Stimulated activated CD8-positive, alpha-beta memory T cell treated with anti-CD3 and anti-CD28 coated beads, Interleukin-7, amount 100 ng/mL, for 48 hours (primary cell): ENCODE measurements at regions not wholly inside any gene's neighbourhood (a gene's known extent, or its start where the extent isn't known, plus 50 kb on each side); places are given as distances from the start of the nearest gene placed in this dataset.
"Not testable (repeated sequence)": the region's sequence is repeated elsewhere in the genome, so short reads cannot be mapped to it uniquely, and the experiment has no call there.

ENCODE experiments used
- DNase-seq, 2 donors: peaks; one replicate each; pipeline ENCODE4 v3.0.0-alpha.2; 2020; ENCODE audit warnings: low read depth in 1 of 2; ENCODE audit errors: extremely low read depth in 1 of 2

DNA sequence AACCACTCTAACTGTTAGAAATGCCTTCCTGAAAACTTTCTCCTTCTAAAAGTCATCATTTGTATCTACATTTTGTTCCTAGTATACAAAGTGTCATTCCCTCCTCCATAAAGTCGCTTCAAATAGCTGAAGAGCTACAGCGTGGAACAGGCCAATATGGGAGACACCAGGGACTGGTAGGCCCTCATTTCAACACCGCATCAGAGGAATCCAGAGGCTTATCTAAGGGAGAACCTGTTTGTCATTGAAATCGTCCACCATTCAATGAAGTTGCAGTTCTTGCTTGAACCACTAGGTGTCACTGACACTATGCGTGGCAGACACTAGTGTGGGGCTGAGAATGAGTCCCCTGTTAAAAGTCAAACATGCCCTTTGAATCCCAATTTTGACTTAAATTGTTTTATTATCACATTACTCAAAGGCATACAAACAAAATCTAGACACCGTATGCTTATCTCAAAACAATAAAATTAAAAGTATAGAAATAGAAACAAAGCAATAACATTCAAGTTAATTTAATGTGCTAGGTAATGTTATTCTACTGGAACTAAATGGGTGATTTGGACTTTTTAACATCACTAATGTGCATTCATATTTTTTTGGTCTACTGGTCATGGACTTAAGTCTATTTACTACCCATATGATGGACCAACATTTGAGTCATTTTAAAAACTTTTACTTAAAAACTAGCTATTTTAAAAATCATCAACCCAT is 182.3 kb downstream of the FCRL5 start:
- no peak for DNase-seq

DNA sequence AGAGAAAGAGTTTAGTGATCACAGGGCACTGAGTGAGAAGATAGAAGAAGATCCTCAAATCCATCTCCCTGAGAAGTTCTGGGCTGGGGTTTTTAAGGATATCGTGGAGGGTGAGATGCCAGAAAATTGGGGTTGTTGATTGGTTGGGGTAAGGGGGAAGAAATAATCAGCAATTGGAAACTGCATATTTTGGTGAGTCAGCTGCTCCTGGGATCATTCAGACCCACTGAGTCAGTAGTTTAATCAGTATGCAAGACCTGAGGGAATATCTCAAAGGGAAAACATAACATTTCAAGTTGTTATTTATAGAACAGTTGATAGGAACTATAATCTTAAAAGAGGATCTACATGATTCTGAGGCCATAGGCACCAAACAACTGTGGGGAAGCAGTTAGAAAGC is 183.4 kb downstream of the FCRL5 start:
- not testable (repeated sequence) for DNase-seq

DNA sequence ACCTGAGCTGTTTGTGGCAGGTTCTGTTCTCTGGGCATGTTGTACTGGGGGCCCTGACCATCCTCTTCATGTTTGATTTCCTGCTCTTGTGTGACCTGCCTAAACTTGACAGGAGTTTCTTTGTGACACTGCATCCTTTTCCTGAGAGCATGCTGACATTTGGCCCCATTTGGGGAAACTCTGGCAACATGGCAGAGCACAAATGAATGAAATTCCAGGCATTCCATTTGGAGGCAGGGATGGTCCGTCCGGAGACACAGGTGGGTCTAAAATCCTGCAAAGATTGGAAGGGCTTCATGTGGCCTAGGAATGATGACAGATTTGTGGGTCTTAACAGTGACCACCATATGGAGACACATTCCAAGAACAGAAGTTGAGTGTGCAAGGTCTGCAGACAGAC is 184.0 kb downstream of the FCRL5 start:
- DNase-seq, result no peak

DNA sequence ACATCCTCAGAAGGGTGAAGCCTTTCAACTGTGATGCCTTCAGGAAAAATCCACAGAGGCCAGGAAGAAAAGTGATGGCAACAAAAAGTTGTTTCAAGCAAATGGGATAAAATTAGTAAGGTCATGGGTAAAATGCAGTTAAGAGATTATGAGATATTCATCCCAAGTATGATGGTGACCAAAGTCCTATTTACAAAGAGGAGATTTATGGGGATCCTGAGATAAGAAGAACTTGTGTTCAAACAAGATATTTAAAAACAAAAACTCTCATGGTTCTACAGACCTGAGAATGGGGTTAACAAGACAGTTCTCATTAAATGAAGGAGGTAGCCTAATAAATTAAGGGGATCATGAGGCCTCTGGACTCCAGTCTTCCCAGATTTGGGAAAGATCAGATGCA is 184.4 kb downstream of the FCRL5 start:
- no peak for DNase-seq

DNA sequence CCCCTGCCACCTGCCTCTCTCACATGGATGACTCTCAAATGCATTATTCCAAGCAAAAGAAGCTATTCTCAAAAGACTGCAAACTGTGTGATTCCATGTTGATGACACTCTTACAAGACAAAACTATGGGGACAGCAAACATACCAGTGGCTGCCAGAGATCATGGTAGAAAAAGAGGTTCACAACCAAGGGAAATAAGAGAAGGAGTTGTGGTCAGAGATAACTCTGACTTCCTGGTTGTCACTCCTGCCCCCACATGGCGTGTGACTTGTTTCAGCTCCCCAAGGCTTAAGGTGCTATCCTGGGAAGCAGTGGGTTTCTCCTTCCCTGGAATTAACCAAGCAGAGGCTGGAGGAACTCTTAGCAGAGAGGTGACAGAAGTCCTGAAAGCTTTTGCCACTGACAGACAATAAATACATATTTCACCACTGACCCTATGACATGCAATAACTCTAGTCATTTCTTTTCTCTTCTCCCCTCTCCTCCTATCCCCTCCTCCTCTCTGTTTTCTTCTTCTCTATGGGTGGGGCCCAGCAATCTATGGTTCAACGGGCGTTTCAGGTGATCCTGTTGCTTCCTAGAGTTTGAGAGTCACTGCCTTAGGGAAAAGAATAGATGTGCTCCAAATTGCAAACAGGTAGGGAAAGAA is 185.1 kb downstream of the FCRL5 start:
- no peak for DNase-seq

DNA sequence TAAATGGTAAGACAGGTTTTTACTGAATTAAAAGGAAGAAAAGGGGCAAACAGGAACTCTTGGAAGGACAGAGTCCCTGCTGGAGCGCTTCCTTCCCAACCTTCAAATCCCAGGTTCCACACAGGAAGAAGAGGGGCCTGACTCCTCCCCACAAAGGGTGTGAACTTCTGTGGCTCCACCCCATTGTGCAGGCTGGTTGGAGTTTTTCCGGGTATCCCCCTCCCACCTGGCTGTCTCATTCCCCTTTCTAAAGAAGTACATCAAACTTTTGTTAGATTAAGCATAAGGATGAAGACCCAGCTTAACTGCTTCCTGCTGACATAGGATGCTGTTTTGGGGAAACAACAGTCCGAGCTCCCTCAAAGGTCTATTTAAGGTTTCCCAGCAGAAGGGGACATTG is 187.7 kb downstream of the FCRL5 start:
- no peak for DNase-seq

DNA sequence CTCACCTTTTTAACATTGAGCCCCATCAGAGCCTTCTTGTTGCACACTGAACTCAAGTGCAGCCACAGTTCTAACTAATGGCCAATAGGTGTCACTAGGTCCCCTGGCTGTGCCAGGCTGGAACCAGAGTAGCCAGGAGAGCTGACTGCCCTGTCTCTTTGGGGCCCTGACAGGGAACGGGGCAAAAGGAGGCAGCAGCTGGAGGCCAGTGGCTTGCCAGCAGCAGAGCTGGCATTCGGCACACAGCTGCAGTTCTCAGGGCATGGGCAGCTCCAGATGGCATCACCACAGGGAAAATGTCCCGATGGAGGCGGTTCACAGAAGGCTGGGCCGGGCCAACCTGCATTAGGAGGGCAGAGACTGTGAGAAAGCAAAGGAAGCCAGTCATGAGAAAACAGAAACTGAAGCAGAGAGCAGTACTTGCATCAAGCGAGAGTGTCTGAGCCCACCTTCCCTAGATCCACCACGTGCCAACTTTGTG is 188.6 kb downstream of the FCRL5 start:
- DNase-seq, result no peak

DNA sequence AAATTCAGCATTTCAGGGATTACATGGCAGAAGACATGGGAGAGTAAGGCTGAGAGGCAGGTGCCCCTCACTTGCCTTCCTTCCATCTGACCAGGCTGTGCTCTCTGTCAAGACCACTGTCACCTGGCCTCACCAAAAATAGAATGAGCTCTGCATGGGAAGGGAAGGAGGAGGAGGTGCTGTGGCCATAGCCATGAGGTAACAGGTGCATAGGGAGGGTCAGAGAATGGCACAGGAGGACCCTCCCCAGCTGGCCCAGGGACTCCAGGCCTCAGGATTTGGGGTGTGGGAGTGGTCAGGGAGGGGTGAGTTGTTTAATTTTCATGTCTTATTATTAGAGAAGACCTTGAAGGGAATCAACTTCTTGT is 192.3 kb downstream of the FCRL5 start:
- no peak for DNase-seq

DNA sequence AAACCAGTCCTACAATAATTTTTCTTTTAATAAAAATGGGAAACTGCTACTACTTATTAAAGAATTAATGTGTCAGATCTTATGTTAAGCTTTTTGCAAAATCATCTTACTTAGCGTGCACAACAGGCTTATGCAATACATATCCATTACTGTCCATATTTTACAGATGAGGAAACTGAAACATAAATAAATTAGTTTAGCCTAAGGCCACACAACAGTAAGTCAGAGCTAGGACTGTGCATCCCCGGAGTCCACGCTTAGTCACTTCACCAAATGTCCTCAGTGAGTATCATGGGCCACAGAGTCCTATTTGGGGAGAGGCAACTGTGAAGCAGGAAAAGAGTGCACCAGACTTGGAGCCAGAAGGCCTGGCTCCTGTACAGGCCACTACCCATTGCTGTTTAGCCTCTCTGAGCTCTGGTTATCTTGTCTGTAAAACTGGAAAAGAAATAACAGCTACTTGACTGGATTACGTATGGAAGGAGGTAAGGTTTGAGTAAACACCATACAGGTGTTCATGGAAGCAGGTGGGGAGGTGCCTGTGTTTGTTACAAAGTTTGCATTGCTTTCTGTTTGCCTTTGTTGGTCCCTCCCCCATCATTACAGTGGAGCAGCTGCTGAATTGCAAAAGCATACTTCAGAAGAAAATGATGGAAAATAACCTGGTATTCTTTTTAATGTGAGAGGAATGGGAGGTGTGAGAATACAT is 192.8 kb downstream of the FCRL5 start:
- DNase-seq, result no peak

DNA sequence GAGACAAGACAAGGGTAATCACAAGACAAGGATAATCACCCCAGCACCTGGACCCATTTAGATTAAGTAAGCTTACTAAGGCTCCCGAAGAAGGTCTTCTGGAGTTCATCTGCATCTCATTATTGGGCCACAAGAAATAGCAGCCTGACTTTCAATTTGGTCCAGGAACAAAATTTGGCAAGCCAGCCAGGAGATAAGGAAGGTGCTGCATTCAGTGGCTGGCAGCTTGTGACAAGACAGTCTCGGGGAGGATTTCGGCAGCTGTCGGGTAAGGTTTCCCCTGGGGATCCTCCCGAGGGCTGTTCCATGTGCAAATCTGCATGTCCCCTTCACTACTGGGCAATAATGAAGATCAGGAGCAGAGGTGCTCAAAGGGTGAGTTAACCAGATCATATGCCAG is 195.2 kb downstream of the FCRL5 start:
- DNase-seq, result no peak

DNA sequence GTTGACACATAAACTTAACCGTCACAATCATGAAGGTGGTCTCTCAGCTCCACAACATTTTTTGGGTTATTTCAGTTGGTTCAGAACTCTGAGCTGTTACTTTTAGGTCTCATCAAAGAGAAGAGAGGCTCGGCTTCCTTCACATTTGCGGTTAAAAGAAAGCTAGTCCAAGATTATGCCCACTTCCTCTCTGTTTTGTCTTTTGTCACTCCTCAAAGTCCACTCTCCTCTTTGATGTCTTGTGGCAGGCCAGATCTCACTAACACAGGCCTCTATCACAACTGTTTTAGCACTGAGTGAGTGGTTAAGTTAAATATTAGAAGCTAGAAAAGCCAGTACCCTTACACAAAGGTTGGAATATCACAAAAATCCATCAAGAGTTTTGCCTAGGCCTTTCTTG is 195.7 kb downstream of the FCRL5 start:
- DNase-seq, result no peak

DNA sequence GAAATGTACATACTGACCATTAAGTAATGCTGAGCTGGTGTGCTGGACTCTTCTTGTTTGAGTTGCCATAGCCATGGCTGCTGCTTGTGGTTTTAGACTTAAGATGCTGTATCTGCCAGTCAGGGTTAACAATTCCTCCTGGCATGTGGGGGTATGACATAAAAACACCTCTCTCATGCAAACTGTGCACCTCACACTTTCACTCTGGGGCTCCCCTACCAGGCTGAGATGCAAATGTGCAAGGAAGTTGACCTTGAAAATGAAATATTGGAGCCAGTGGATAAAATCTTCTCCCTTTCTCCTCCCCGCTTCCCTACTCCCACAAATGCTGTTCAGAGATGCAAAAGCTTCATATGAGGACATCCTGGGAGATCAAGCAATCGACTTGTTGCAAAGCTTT is 198.8 kb downstream of the FCRL5 start:
- DNase-seq, result no peak

DNA sequence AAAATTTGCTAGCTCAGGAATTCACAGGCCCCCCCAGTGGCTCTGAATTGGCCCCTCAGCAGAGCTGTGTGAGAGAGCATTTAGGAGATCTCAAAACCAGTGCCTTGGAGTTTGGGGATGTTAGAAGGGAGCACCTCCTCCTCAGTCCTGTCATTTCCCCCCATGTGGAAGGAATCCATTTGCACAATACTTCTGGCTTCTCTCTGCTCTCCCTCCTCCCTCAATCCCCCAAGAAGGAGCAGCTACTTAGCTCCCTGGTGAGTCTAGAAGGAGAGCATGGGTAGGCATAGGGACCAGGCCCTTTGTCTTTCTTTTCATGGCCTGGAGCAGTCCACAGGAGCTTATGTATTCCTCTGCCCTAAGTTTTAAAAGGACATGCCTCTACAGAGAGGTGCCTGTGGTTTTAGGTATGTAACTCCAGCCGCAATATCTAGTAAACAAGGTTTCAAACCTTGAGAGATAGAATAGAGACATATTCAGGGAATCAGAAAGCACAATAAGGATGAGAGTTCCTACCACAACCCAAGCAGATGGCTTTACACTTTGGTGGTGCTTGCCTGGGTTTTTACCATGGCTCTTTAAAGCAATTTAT is 199.4 kb downstream of the FCRL5 start:
- no peak for DNase-seq

DNA sequence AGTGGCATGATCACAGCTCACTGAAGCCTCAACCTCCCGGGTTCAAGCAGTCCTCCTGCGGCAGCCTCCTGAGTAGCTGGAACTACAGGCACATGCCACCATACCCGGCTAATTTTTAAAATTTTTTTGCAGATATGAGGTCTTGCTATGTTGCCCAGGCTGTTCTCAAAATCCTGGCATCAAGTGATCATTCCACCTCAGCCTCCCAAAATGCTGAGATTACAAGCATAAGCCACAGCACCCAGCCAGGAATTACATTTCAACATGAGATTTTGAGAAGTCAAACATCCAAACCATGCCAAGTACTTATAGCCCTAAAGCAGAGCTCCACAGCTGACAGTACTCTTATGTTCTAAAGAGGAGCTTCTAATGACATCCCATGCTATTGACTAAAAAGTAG is 200.1 kb downstream of the FCRL5 start:
- no peak for DNase-seq

DNA sequence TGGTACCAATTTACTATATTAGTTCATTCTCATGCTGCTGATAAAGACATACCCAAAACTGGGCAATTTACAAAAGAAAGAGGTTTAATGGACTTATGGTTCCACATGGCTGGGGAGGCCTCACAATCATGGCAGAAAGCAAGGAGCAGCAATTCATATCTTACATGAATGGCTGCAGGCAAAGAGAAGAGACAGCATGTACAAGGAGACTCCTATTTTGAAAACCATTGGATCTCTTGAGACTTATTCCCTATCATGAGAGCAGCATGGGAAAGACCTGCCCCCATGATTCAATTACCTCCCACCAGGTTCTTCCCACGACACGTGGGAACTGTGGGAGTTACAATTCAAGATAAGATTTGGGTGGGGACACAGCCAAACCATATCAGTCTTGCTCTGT is 200.5 kb downstream of the FCRL5 start:
- not testable (repeated sequence) for DNase-seq

DNA sequence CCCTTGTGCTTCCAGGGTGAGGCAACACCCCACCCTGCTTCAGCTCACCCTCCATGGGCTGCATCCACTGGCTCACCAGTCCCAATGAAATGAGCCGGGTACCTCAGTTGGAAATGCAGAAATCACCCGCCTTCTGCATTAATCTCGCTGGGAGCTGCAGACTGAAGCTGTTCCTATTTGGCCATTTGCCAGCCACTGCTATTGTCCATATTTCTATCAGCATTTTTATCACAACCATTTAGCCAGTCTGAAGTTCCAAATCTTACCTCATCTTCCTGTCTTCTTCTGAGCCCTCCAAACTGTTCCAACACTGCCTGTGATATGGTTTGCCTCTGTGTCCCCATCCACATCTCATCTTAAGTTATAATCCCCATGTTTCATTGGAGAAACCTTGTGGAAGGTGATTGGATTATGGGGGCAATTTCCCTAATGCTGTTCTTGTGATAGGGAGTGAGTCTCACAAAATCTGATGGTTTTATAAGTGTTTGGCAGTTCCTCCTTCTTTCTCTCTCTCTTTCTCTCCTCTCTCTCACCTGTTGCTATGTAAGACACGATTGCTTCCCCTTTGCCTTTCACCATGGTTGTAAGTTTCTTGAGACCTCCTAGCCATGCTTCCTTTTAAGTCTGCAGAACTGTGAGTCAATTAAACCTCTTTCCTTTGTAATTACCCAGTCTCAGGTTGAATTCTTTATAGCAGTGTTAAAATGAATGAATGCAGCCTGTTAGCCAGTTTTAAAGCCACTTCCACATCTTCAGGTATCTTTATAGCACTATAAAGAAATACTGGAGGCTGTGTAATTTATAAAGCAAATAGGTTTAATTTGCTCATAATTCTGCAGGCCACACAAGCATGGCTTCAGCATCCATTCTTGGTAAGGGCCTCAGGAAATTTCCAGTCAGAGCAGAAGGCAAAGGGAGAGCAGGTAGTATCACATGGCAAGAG is 203.5 kb downstream of the FCRL5 start:
- no peak for DNase-seq

DNA sequence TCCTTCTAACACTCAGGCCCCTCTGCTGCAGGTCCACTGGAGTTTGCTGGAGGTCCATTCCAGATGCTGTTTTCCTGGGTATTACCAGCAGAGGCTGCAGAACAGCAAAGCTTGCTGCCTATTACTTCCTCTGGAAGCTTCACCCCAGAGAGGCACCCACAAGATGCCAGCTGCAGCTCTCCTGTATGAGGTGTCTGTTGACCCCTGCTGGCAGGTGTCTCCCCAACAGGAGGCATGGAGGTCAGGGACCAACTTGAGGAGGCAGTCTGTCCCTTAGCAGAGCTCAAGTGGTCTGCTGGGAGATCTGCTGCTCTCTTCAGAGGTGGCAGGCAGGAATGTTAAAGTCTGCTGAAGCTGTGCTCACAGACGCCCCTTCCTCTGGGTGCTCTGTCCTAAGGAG is 204.8 kb downstream of the FCRL5 start:
- no peak for DNase-seq

DNA sequence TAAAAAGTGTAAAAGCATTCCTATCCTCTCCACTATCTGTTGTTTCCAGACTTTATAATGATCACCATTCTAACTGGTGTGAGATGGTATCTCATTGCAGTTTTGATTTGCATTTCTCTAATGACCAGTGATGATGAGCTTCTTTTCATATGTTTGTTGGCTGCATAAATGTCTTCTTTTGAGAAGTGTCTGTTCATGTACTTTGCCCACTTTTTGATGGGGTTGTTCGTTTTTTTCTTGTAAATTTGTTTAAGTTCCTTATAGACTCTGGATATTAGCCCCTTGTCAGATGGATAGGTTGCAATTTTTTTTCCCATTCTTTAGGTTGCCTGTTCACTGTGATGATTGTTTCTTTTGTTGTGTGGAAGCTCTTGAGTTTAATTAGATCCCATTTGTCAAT is 199.6 kb upstream of the ETV3 start:
- DNase-seq, result not testable (repeated sequence)

DNA sequence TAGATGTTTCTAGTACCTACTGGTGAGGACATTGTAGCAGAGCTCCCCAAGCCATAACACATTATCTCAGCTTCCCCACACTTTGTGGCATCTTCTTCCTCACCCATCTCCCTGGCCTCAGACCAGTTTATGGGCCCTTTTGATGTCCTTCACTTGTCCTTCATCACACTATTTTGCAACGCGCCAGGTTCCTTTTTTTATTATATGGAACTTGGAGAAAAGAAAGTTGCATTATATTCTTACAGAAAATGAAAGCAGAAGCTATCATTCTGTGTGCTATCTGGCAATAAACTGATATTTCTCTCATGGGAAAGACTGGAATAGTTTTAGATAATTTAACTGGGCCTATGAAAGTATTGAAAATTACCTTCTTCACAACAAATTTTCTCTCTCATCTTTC is 196.9 kb upstream of the ETV3 start:
- no peak for DNase-seq

DNA sequence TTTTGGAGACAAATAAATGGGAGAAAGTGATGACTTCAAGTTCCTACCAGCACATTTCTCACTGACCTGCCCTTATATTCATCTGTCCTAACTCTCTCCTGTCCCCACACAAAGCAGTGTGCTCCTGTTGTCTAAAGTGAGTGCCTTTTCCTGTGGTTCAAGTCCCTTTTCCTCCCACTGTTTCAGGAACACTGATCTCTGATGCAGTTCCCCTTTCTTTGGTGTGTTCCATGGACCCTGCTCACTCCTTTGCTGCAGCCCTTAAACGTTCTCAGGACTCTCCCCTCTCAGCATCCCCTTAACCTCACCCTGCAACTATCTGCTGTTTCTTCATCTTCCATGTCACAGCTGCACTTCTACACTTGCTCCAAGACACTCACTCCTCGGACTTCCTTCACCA is 195.8 kb upstream of the ETV3 start:
- no peak for DNase-seq

DNA sequence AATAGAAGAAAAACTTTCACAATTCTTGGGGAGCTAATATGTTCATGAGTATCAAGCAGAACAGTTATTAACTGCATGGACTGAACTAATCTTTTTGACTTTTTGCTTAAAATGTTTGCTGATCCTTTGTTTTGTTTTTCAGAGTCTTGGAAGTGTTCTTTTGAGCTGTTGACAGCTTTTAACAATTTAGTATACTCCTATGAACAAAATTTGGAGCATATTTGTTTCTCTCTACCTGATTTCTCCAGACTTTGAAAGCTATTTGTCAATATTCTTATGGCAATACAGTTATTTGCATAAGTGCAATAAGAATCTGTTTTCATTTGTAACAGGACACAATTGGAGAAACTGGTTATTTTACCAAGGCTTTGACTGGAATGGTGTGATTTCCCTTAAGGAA is 192.0 kb upstream of the ETV3 start:
- DNase-seq, result not testable (repeated sequence)
